Testis (tissue), 2 donors: ENCODE measurements at regions not wholly inside any gene's neighbourhood (a gene's known extent, or its start where the extent isn't known, plus 50 kb on each side); places are given as distances from the start of the nearest gene placed in this dataset.

Source experiments
- CTCF ChIP-seq, 3 experiments: fragments of 450-650 bp in 2 of 3; fragments of 200-600 bp in 1 of 3; sonication (generic) in 1 of 3; IDR thresholded peaks; one replicate each; pipeline ENCODE4 v1.5.1; 2016 to 2019; ENCODE audit warnings: antibody characterized with exemption in 3 of 3, mild to moderate bottlenecking in 2 of 3, moderate library complexity in 1 of 3
- POLR2A ChIP-seq: fragments of 450-650 bp; IDR thresholded peaks from one replicate; pipeline ENCODE4 v1.6.1; 2017; ENCODE audit warnings: antibody characterized with exemption, mild to moderate bottlenecking, moderate library complexity

- TF ChIP-seq CTCF (IDR thresholded peaks at IDR 0.05) (no peak), POLR2A (no peak)
Observed at GRCh38 chr2:240306185-240306584, 129.3 kb upstream of the GPC1 start.
